GM18519 (cell line): ENCODE measurements at regions not wholly inside any gene's neighbourhood (a gene's known extent, or its start where the extent isn't known, plus 50 kb on each side); places are given as distances from the start of the nearest gene placed in this dataset.
"Not testable (repeated sequence)": the region's sequence is repeated elsewhere in the genome, so short reads cannot be mapped to it uniquely, and the experiment has no call there.

Source experiments
- ATAC-seq: cut with Tn5 transposase; IDR thresholded peaks from one replicate; pipeline ENCODE4 v1.9.1; 2021; ENCODE audit warnings: mild to moderate bottlenecking, moderate library complexity; ENCODE audit not compliant: unreplicated experiment, low FRiP score

DNA sequence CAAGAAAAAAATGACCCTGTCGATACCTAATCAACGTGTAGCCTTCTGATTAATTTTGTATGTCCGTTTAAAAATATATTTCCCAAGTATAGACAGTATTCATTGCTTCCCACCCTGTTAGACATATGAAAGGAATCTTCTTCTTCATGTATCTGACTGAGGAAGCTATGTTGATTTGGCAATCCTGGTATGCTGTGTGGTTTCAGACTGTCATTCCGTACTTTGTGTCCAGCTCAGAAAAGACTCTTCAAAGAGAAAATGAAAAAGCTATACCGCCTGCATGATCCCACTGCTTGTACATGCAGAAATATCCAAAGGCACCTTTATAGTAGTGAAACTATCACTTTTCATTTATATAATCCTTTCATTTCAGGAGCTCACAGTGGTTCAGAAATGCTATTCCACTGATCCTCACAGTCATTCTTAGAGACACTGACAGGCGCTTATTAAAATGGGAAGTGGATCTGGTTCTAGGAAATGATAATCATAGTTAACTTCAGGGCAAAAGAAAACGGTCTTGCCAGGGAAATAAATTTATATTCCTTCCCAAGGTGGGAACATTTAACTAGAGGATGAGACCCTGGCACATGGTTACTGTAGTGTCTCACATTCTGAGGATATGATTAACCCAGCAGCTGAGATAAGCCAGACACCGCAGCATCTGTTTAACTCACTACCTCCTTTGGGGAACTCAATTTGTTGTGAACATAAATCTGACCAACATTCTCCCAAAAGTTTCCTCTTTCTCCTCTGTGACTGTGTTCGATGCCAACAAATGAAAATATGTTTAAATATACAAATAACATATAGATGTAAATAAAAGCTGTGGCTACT lies 599.2 kb upstream of the LUZP2 start:
- no peak for ATAC-seq

DNA sequence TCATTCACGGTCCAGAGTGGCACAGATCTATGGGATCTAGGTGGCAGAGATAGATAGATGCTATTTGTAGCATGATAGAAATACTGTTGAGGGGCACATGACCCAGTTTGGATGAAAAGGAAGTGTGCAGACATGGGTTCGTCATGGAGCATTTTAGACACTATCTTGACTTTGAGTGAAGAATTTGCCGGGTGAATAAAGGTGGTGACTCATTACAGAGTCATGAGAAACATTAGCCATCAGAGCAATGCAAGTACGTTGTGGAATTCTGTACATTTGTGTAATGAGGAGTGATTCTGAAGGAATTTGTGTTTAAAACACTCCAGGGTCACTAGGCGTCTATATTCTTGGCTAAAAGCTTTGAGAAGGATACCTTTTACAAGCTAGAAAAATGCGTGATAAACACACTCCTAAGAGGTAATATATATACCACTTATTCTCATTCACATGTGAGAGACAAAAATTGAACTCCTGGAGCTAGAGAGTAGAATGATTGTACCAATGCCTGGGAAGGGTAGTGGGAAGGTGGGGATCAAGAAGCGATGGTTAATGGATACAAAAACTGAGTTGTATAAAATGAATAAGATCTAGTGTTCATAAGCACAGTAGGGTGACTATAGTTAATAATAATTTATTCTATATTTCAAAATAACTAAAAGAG lies 593.7 kb upstream of the LUZP2 start:
- ATAC-seq = no peak

DNA sequence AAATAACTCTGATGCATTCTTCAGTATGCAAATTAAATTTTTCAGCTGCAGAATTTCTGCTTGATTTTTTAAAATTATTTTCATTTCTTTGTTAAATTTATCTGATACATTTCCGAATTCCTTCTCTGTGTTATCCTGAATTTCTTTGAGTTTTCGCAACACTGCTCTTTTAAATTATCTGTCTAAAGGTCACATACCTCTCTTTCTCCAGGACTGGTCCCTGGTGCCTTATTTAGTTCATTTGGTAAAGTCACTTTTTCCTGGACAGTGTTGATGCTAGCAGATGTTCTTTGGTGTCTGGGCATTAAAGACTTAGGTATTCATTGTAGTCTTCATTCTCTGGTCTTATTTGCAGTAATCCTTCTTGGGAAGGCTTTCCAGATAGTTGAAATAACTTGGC lies 577.4 kb upstream of the LUZP2 start:
- no peak for ATAC-seq

DNA sequence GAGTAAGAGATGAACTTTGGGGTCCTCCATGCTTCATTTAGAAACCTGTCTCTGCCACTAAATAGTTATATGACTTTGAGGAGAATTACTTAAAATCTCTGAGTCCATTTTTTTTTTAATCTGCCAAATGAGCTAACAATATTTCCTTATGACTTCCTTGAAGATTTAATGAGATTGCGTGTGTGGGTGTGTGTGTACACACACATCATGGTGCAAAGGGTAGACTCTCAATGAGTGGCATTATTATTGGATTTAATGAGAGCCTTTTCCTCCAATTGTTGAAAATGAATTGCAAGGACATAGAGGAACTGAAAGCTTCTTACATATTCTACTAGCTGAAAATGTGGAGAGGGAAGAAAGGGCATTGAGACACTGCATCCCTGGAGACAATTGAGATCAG lies 573.5 kb upstream of the LUZP2 start:
- no peak for ATAC-seq

DNA sequence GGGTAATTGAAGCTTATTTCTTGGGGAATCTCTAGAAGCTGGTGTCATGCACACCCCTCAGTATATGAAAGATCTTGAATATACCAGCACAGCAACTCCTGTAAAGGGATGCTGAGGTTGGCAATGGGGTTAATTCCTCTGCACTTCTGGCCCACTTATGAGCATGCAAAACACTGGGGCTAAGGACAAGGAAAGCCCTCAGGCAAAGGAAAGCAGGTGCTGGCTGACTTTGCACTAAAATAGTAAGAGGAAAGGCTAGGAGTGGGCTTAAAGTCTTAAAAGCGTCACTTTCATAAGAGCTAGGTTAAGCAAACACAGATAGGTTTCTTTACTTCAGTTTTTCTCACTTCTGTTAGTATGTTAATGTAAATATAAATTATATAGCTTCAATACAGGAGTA lies 572.6 kb upstream of the LUZP2 start:
- no peak for ATAC-seq

DNA sequence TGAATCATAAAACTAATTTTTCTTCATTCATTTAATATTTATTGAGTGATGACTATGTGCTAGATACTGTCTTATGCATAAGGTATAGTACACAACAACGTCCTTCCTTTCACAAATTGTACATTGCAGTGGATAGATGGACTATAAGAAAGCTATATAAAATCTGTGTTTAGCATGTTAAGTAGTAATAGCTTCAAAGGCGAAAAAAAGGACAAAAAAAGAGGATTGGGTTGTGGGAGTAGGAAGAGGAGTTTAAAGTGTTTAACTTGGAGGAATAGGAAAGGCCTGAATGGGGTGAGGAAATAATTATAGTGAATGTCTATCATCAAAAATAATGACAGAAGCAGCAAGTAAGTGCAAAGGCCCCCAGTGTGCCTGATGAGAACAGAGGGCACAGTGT lies 565.4 kb upstream of the LUZP2 start:
- no peak for ATAC-seq

DNA sequence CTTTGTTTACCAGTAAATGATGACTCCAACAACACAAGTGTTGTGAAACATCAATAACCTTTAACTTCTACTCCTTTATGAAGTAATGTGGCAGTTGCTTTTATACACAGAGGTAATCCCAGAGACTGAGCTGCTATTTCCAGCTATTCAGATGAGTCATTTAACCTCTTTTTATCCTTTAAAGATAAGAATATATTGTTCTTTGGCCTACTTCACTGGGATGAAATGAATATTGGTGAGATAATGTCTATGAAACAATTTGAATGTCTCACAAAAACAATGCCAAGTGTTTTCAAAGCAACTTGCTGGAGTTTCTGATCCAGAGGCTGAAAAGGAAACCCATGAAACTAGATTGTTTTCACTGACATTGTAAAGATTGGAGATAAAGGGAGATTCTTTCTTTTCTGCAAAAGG lies 564.4 kb upstream of the LUZP2 start:
- ATAC-seq = no peak

DNA sequence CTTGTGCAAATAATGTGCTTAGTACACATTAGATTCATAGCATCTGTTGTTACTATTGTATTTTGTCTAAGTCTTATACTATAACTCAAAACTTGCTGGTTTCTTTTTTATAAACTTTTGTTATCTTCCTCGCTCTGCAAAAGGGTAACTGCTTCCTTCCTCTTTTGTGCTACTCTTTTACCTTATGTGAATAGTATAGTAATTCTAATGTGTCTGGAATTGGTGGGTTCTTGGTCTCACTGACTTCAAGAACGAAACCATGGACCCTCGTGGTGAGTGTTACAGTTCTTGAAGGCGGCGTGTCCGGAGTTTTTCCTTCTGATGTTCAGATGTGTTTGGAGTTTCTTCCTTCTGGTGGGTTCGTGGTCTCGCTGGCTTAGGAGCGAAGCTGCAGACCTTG lies 563.1 kb upstream of the LUZP2 start:
- ATAC-seq = no peak

DNA sequence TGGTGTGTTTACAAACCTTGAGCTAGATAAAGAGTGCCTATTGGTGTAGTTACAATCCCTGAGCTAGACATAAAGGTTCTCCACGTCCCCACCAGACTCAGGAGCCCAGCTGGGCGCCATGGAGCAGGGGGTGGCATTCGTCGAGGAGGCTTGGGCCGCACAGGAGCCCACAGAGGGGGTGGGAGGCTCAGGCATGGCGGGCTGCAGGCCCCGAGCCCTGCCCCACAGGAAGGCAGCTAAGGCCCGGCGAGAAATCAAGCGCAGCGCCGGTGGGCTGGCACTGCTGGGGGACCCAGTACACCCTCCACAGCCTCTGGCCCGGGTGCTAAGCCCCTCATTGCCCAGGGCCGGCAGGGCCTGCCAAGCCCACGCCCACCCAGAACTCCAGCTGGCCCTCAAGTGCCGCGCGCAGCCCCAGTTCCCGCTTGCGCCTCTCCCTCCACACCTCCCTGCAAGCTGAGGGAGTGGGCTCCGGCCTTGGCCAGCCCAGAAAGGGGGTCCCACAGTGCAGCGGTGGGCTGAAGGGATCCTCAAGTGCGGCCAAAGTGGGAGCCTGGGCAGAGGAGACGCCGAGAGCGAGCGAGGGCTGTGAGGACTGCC lies 562.1 kb upstream of the LUZP2 start:
- not testable (repeated sequence) for ATAC-seq

DNA sequence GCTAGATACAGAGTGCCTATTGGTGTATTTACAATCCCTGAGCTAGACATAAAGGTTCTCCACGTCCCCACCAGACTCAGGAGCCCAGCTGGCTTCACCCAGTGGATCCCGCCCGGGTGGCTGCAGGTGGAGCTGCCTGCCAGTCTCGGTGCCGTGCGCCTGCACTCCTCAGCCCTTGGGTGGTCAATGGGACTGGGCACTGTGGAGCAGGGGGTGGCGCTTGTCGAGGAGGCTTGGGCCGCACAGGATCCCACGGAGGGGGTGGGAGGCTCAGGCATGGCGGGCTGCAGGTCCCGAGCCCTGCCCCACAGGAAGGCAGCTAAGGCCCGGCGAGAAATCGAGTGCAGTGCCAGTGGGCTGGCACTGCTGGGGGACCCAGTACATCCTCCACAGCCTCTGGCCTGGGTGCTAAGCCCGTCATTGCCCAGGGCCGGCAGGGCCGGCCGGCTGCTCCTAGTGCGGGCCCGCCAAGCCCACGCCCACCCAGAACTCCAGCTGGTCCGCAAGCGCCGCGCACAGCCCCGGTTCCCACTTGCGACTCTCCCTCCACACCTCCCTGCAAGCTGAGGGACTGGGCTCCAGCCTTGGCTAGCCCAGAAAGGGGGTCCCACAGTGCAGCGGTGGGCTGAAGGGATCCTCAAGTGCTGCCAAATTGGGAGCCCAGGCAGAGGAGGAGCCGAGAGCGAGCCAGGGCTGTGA lies 554.6 kb upstream of the LUZP2 start:
- ATAC-seq = not testable (repeated sequence)

DNA sequence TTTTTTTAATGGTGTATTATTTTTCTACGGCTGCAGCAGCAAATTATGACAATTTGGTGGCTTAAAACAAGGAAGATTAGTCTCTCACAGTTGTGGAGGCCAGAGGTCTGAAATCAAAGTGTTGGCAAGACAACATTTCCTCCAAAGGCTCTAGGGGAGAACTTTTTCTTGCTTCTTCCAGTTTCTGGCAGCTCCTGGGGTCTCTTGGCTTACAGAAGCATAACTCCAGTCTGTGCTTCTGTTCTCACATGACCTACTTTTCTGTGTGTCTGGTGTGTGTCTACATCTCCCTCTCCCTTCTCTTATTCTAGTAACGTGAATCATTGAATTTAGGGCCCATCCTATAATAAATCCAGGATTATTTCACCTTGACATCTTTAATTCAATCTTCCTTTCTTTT lies 551.9 kb upstream of the LUZP2 start:
- ATAC-seq = no peak

DNA sequence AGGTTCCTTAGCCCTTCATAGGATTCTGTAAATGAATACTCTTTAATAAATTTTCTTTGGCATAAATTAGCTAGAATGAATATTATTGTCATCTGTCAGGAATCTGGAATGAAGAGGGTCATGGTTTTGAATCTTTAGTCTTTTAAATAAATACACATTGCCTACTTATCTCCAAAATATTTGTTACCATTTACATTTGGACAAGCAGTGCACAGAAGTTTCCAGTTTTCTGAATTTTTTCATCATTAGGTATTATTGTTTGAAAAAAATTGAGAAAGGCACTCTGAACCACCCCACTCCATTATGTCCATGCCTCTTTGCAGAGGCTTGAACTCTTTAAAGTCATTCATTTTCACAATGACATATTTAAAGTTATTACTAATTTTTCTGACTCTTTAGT lies 549.0 kb upstream of the LUZP2 start:
- no peak for ATAC-seq

DNA sequence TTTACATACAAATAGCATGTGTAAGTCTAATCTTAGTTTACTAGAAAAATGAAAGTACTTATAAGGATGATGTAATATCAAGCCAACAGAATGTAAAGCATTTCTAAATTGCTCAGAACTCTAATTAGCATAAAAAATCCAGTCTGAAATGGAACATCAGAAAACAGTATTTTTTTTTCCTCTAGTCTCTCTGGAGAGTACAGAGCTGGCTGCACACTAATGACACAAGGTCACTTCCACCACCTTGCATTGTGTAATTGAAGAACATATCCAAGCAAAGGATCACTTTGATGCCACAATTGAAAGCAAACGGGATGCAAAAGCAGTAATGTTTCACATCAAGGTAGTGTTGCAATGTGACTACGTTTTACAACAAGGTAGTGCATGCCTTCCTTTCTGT lies 548.0 kb upstream of the LUZP2 start:
- ATAC-seq = no peak

DNA sequence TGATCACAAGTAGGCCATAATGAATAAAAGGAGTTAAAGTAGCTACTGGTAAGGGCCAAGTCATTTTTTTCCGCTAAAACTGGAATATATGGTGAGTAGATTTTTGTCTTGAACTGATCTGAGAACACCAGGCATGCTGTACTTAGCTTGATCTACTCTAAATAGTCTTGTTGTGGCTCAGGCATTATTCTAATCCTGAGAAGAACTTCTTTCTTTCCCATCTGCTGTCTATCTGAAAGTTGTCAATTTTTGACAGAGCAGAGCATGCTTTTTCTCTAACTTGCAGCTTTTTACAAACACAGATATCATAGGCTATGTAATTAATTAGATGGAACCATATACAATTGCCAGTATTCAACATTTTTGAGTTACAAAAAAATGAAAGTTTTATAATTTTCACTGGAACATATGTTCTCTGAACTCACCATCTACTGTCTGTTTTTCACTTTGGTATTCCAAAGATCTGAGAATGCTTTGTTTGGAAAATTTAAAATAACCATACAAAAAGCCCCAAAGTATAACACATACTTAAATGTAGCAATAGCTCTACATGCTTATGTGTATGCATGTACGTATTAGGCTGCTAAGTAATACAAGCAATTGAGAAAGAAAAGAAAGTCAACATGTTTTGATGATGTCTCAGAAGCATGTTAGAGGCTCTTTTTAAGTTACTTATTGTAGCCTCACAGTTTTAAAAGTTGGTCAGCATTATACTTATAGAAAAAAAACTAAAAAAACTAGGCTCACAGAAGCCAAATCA lies 542.7 kb upstream of the LUZP2 start:
- ATAC-seq = no peak

DNA sequence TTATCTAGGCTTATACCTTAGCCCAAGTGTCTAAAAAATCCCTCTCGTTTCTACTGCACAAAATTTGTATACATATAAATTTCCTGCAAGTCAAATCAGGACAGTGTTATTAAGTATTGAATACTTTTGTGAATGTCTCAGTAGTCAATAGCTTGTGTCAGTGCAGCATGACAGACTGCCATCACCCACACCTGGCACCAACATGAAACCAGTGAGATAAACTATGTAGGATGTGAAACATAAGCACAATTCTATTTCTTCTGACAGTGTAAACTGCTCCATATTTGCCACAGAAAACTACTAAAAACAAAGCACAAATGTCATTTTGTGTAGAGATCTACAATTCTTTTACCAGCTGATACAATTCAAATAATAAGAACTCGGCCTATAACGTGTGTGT lies 542.1 kb upstream of the LUZP2 start:
- ATAC-seq = no peak

DNA sequence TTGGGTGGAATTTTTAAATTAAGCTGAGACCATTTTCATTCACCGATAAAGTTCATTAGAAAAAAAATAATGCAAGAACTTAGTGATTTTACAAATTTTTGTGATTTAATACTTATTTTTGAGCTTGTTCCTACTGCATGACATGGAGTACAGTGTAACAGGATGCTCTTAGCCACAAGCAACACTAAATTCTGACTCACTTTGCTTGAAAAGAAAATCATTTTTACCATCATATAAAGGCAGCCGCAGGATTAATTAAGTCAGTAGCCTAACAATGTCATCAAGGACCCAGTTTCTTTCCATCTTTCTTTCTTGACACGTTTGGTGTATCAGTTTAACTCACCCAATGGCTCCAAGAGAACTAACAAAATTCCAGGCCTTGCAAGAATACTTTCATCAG lies 540.3 kb upstream of the LUZP2 start:
- no peak for ATAC-seq

DNA sequence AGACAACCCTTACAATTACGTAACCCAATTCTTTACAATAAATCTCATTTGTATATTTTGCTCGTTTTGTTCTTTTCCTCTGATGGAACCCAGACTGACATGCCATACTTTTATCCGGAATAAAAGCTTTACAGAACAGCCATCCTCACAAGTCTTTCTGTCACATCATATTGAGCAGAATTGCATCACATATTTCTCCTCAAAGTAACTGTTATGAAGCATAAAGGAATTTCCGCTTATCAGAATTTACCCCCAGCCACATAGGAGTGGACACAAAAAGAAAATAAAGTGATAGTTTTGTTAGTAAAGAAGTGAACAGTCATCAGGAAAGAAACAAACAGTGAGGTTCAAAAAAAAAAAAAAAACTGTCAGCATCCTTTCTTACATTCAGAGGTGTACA lies 539.5 kb upstream of the LUZP2 start:
- ATAC-seq = no peak

DNA sequence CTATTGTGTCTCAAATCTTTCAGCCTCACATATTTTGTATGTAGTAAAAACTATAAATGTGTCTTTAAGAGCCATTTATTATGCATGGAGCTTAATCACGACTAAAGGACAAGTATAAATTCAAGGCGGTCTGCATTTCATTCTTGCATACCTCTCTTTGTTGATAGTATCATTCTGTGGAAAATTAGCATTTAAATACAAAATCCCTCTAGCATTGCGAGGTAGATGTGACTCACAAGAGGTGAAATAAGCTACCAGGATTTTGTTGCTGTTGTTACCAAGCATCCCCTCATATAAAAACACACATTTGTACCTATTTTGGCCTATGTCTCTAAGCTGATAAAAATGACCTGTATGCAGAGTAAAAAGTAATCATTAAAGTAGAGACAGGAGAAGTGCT lies 537.4 kb upstream of the LUZP2 start:
- ATAC-seq = no peak

DNA sequence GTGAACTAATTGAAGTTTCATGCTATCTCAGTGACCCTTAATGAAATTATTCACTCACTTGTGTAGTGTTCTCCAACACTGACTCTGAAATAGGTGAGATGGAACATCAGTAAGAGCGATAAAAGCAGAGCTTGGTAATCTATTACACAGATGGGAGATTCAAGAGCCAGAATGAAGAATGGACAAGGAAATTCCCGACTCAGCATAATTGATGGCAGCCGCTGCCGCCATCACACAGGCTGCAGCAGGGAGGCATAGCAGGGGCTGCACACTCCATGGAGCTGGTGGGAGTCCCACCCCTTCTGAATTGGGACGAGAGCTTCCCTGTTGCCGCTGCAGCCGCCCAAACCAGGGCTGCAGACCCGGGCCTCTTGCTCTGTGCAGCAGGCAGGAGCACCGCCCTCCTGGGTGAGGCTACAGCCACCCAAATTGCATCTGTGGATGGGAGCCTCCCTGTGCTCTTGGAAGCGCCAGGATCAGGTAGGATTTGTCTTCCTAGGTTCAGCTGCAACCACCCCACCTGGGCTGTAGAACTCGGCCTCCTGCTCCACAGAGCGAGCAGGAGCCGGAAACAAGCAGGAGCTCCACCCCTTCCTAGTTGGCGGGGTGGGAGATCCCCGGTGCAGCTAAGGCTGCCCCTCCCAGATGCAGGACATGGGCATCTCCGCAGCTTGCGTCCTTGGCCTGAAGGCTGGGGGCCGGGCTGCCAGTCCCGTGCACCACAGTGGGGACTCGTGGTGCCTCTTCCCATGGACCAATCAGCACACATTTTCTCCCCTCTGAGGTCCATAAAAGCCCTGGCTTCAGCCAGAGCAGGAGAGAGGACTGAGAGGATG lies 535.1 kb upstream of the LUZP2 start:
- ATAC-seq = no peak

DNA sequence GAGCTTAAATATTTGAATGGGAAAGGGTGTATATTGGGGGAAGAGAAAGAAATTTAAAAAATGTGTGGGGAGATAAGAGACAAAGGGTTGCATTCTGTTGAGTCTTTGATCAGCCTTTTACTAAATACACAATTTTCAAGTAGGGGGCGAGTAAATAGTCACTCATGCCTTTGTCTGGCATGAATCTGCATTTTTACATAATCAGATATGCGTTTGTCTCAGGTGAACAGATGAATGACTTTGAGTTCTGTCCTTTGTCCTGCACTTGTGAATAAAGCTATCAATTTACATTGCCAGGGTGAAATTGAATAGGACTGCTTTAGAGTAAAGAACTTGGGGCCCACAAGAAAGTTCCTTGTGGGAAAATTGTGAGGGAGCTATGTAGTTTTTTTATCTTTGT lies 523.6 kb upstream of the LUZP2 start:
- no peak for ATAC-seq
